T-helper 1 cell (primary cell): ENCODE measurements at regions not wholly inside any gene's neighbourhood (a gene's known extent, or its start where the extent isn't known, plus 50 kb on each side); places are given as distances from the start of the nearest gene placed in this dataset.

Experiments used
- DNase-seq, 5 donors: peaks; one replicate each; pipeline ENCODE4 v3.0.0-alpha.2; 2012 to 2020

GRCh38 chr10:3510741-3511140 is 274.3 kb downstream of the KLF6 start:
- DNase-seq: no peak

- no peak for DNase-seq
These were observed 275.7 kb downstream of the KLF6 start for GRCh38 chr10:3509355-3509754.

- DNase-seq: no peak
These were observed 281.7 kb downstream of the KLF6 start for GRCh38 chr10:3503299-3503698.

GRCh38 chr10:3502673-3503072 is 282.3 kb downstream of the KLF6 start:
- no peak for DNase-seq

- no peak for DNase-seq
These were observed 284.6 kb downstream of the KLF6 start for GRCh38 chr10:3500408-3500856.

- DNase-seq: no peak
These were observed 285.9 kb downstream of the KLF6 start for GRCh38 chr10:3499120-3499519.

- no peak for DNase-seq
These were observed 287.4 kb downstream of the KLF6 start for GRCh38 chr10:3497581-3497980.

- DNase-seq: no peak
These were observed 288.9 kb downstream of the KLF6 start for GRCh38 chr10:3496138-3496537.

- DNase-seq: no peak
These were observed 289.7 kb downstream of the KLF6 start for GRCh38 chr10:3495281-3495680.

GRCh38 chr10:3494838-3495230 is 290.2 kb downstream of the KLF6 start:
- DNase-seq: no peak

- DNase-seq: no peak
These were observed 290.7 kb downstream of the KLF6 start for GRCh38 chr10:3494131-3494837.

GRCh38 chr10:3493621-3494020 is 291.4 kb downstream of the KLF6 start:
- DNase-seq: no peak

- no peak for DNase-seq
These were observed 293.4 kb downstream of the KLF6 start for GRCh38 chr10:3491571-3491970.

- DNase-seq: peak in 1 of 5 donors; percentile 20
These were observed 297.8 kb downstream of the KLF6 start for GRCh38 chr10:3487228-3487627.

GRCh38 chr10:3486346-3487065 is 298.5 kb downstream of the KLF6 start:
- no peak for DNase-seq

- no peak for DNase-seq
These were observed 299.8 kb downstream of the KLF6 start for GRCh38 chr10:3485057-3485686.

- DNase-seq: no peak
These were observed 300.5 kb downstream of the KLF6 start for GRCh38 chr10:3484306-3485056.

GRCh38 chr10:3482200-3482993 is 302.6 kb downstream of the KLF6 start:
- DNase-seq: no peak

- no peak for DNase-seq
These were observed 303.5 kb downstream of the KLF6 start for GRCh38 chr10:3481496-3481895.

- DNase-seq: no peak
These were observed 304.1 kb downstream of the KLF6 start for GRCh38 chr10:3480990-3481315.

GRCh38 chr10:3480281-3480989 is 304.6 kb downstream of the KLF6 start:
- no peak for DNase-seq
